HG03342 (cell line): ENCODE measurements at regions not wholly inside any gene's neighbourhood (a gene's known extent, or its start where the extent isn't known, plus 50 kb on each side); places are given as distances from the start of the nearest gene placed in this dataset.
"Not testable (repeated sequence)": the region's sequence is repeated elsewhere in the genome, so short reads cannot be mapped to it uniquely, and the experiment has no call there.

Source experiments
- ATAC-seq: cut with Tn5 transposase; IDR thresholded peaks from one replicate; pipeline ENCODE4 v1.9.1; 2021; ENCODE audit warnings: mild to moderate bottlenecking, moderate library complexity; ENCODE audit not compliant: unreplicated experiment

DNA sequence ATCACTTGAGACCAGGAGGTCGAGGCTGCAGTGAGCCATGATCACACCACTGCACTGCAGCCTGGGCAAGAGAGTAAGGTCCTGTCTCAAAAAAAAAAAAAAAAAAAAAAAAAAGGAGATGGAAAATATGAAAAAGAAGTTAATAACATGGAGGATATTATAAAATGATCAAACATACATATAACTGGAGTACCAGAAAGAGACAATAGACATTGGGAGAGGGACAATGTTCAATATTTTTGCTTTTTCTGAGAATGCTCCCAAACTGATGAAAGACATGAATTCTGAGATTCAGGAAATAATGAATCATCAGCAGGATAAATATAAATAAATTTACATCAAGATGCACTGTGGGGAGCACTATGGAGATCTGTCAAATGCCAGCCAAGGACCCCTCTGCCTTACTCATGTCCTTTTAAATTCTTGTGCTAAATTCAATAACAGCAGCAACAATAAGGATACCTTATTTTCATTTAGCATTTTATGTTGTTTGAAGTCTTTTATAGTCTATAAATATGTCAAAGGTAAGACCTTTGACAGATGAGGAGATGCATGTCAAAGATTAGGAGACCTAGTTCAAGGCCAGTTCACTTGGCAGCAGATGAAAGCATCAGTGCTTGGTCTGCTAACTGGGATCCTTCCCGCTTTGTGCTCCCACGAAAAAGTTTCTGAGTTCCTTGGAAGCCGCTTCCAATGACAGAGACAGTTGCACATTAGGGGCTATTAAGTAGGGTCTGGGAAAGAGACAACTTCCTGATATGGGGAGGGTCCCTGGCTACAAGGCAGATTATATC, 97.7 kb downstream of the TLR5 start:
- no peak for ATAC-seq

DNA sequence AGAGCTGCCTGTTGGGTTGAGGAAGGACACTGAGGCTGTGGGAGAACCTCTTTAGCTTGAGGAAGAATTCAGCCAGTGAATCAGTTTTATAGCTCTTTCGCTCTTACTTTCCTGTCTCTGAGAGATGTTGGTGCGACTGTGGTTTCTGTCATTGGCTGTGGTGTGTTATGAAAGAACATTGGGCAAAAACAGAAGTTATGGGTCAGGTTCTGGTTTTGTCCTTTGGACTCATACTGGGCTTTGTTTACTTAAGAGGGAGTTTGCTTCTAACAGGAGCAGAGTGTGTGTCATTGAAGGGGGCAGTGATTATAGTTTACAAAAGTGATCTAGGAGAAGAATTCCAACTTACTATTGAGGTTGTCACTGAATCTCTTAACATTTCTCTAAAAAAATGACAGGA, 97.0 kb downstream of the TLR5 start:
- no peak for ATAC-seq

DNA sequence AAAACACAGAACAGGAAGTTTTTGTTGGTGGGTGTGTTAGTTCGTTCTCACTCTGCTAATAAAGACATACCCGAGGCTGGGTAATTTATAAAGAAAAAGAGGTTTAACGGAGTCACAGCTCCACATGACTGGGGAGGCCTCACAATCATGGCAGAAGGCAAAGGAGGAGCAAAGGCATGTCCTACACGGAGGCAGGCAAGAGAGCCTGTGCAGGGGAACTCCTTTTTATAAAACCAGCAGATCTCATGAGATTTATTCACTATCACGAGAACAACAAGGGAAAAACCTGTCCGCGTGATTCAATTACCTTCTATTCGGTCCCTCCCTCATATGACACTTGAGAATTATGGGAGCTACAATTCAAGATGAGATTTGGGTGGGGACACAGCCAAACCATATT, 96.6 kb downstream of the TLR5 start:
- ATAC-seq = not testable (repeated sequence)

DNA sequence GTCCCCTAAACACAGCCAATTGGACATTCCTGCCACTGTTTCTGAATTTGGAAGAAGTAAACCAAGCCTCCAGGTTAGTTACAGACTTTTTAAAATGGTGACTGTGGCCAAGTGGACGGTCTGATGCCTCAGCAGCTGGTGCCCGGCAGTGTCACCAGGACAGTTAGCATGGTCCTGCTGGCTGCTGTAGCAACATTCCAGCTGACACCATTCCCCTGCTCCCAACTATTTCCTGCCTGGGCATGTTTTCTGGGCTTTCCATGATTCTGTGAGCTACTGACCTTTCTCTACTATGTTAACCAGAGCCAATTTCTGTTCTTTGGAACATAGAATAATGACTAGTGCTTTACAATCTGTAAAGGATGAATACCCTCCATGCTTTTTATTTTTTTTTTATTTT, 95.0 kb downstream of the TLR5 start:
- ATAC-seq = no peak

DNA sequence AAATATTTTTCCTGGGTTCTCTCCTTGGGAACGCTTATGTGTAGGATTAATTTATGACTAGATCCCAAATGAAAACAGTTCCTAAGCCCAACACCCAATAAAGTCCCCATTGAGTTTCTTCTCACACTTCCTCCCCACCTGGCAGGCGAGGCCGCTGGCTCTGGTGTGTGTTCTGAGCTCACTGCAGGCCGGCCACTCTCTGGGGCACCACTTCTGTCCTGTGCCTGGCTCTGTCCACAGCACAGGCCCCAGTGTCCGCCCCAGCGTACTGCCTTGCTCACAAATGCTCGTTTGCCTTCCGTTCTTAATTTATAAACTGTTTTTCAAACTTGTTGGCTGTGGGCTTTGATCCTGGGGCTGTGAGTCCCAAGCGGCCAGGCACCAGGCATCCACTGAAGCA, 90.6 kb downstream of the TLR5 start:
- ATAC-seq = no peak

DNA sequence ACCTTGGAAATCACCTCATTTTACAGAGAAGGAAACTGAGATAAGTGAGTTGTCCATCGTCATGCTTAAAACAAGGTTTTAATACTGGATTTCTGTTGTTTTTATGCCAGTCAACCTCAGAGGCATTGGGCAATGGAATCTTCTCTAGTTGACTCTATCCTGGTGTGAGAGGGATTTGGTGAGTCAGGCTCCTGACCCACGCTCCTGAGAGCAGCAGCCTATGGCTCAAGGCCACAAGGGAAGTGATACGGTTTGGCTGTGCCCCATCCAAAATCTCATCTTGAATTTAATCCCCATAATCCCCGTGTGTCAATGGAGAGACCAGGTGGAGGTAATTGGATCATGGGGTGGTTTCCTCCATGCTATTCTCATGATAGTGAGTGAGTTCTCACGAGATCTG, 90.1 kb downstream of the TLR5 start:
- no peak for ATAC-seq

DNA sequence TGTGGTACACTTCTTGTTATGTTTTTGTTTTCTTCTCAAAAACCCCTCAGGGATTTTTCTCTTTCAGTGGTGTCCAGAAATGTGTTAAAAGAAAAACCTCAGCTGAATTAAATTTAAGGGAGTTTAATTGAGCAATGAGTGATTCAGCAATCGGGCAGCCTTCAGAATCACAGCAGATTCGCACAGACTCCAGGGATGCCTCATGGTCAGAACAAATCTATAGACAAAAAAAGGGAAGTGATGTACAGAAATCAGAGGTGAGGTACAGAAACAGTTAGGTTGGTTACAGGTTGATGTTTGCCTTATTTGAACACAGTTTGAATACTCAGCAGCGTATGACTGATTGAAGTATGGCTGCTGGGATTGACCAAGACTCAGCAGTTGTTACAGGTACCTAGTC, 86.2 kb downstream of the TLR5 start:
- no peak for ATAC-seq

DNA sequence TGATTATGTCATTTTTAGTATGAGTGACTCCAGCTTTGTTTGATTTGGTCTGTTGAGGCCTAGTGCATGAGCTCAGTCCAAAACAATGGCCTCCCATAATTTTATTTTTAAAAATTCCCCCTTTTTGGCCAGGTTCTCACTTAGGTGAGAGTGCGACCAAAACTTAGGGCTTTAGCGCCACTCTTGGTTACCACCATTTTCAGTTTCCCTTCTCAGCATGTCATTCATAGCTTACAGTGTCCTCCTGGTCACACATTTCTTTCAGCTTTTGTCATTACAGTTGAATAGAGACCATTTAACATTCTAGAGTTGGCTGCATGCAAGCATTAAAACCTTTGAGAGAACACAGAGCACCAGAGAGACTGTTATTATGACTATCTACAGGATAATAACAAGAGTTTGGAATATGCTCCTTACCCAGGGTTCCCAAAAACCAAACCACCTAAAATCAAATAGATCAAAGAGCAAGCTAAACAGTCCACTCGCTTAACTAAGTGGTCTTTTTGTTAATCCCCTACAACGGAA, 85.4 kb downstream of the TLR5 start:
- no peak for ATAC-seq
